Posterior cingulate gyrus (tissue), 11 donors: ENCODE measurements at regions not wholly inside any gene's neighbourhood (a gene's known extent, or its start where the extent isn't known, plus 50 kb on each side); places are given as distances from the start of the nearest gene placed in this dataset.

ENCODE experiments used
- DNase-seq, 10 donors: peaks; one replicate each; pipeline versions ENCODE4 v3.0.0 to v3.0.0-alpha.2; 2020 to 2021; ENCODE audit warnings: mixed read lengths in 3 of 10
- intact Hi-C: fragments of 100-400 bp; cut with DNase I; formaldehyde crosslinking; loops from one replicate; pipeline ENCODE4 v1.15.1; 2023

DNA sequence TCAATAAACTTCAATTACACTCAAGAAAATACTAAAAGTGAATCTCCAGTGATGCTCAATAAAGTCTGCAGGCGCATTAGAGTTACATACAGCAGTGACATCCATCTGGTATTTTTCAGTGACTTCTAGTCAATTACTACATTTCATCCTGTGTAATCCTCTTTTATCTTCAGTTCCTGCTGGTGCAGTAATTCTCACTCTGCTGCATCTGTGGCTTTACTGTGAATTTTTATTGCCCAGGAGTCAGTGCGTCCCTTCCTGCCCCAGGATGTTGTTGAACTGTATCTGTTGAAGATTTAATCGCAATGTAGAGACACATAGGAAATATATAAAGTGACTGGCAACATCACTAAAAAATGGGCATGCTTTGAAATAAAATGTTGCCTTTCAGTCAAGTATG lies 196.3 kb upstream of the TMTC4 start:
- no peak for DNase-seq
- intact Hi-C loops, result no loop called here

DNA sequence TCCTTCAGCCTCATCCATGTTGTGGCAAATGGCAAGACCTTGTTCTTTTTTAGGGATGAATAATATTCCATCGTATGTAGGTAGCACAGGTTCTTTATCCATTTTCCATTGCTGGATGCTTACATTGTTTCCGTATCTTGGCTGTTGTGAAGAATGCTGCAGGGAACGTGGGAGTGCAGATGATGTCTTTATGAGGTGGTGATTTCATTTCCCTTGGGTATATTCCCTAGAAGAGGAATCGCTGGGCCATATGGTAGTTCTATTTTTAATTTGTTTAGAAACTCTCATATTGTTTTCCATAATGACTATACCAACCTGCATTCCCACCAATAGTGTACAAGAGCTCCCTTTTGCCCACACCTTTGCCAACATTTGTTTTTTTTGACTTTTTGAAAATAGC lies 186.3 kb upstream of the TMTC4 start:
- DNase-seq, result no peak
- intact Hi-C loops, result no loop called here

DNA sequence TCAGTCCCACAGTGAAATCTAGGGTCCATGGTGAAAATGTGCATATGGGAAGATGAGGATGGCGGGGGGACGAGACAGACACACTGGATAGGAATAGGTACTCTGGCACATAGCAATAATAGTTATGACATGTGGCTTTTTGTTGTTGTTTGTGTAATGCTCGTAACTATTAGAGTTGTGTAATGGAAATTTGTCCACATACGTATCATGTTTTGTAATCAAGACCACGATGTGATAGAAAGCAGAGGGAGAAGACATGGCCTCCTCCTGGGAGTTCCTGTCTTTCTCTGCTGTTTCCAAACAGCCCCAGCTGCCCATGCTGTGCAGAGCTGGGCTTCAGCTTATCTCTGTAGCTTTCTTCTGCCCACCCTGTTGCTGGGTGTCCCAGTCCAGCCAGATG lies 185.3 kb upstream of the TMTC4 start:
- intact Hi-C loops, result no loop called here
- no peak for DNase-seq

DNA sequence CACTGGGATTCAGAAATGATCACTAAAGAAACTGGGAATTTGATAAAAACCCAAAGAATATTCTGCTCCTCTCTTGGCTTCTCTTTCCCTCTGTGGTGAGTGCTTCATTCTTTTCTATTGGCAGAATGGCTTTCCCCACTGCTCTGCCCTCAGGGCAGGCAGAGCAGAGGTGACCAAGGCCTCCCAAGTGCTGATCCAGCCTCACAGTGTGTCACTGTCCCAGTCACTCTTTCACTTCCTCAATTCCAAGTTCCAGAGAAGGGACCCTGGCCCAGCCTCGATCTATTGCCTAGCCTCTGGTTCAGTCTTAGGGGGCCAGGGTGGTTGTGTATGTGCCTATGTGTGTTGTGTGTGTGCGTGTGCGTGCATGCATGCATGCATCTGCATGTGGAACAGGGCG lies 180.6 kb upstream of the TMTC4 start:
- DNase-seq, result no peak
- intact Hi-C loops, result no loop called here

DNA sequence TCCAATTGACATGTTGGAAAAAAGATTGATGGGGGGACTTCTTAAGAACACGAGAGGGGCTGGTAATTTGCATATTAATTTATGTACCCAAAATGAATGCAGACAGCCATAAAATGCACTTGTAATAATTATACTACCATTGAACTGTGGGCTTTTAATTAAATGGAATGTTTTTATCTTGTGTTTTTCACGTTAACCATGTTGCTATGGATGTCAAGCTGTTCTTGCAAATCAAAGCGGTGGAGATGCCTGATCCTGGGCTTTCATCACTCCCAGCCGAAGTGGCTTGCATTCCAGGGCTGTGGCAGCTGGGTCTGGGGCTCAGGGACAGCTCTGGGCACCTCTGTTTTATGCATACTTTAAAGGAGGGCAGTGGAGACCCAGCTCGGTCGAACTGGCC lies 179.4 kb upstream of the TMTC4 start:
- DNase-seq, result no peak
- intact Hi-C loops, result no loop called here

DNA sequence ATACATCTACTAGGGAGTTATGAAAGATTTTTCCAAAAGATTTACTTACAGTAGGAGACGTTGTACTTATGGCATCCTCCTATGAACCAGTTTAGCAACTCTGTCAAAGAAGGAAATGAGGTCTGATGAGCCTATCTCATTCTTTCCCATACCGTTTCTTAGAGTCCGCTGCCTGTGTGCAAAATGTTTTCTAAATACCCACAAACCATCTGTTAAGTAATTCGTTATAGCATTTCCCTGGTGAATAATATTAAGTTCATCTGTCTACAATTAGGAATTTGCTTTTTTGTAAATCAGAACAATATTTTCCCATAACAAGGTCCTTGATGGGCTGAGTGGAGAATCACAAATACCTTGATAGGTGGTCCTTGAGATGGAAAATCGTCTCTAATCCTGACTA lies 178.8 kb upstream of the TMTC4 start:
- DNase-seq, result no peak
- intact Hi-C loops, result no loop called here

DNA sequence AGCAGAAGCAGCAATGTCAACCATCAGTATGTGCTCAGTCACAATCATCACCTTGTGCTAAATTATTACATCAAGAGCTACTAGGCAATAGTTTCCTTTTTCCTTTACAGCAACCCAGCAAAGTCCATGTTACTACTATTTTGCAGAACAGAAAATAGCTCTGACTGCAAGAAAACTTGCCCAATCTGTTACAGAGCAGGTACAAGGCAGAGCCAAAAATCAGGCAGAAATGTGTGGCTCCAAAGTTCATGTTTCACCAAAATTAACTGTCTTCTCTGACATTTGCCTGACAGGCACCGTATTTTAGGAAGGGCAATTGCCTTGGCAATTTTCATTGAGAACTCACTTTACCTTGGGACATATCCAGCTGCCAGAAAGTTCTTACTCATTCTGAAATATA lies 177.6 kb upstream of the TMTC4 start:
- intact Hi-C loops, result no loop called here
- DNase-seq, result no peak

DNA sequence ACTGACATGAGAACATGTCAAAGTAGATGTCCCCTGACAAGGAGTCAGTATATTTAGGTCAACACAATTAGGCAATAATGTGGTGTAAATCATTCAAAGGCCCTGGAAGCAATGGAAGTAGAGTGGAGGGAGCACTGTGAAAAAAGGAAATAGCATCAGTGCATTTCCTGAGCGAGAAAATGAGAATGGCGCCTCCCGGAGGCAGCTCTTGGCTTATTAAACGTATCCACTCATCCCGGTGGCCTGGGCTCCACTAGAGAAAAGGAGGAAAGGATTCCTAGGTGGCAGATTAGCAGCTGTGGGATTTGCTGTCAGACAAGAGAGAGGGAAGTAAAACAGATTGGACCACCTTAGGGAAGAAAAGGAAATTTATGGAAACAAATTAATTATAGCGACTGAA lies 173.7 kb upstream of the TMTC4 start:
- no peak for DNase-seq
- intact Hi-C loops, result no loop called here

DNA sequence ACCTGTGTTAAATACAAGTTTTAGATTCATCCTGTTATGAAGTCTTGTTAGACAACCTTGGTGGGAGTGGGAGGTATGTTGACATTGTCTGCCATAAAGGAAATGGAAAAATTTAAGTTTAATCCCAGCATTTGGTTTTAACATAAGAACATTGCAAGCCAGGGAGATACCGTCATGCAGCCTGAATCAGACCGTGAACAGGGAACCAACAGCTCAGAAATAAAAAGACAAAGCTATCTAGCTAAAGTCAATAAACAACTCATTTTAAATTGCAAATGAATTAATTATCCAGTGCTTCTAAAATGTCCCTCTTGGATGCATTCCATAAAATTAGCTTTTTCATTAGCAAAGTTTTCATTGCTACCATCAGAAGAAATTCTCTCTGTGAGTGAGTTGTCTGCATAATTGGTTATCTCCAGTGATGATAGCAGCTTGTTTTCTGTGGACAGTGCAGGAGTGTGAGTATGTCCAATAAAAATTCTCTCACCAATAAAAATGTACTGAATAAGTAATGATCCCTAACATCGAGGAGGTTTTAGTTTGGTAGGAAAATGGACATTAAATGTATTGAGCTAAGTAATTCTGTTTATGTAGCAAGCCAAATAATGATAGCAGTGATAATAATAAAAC lies 170.6 kb upstream of the TMTC4 start:
- intact Hi-C loops, result no loop called here
- no peak for DNase-seq

DNA sequence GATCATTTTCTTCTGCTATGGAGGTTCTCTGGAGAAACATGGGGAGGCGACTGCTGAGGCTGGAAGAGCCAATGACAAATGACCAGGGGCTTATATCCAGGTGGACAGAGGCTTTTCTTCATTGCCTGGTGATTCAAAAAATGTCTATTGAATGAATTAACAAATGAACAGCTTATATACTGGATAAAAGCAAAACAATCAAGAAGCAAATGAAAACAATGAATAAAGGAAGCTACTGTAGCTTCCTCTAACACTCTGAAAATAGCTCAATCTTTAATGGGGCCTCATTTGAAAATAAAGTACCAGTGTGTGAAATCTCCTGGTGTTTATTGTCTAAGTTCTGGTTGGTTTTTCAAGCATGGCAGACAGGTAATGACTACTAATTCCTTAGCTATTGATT lies 167.5 kb upstream of the TMTC4 start:
- no peak for DNase-seq
- intact Hi-C loops, result no loop called here

DNA sequence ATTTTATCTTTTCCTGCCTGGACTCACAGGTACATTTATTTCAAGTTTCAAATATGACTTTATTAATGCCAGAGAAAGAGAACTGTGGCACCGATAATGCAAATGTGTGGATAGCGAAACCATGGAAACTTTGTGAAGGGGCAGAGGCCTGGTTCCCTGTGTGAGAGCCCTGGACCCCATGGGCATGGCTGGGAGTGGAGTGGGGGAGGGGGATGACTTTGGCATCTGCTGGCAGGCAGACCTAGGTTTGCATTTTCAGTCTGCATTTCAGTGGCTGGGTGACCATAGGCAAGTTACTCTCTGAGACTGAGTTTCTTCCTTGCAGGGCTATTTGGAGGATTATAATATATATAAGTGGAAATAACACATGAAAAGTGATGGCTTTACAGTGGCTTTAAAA lies 163.8 kb upstream of the TMTC4 start:
- intact Hi-C loops, result no loop called here
- no peak for DNase-seq

DNA sequence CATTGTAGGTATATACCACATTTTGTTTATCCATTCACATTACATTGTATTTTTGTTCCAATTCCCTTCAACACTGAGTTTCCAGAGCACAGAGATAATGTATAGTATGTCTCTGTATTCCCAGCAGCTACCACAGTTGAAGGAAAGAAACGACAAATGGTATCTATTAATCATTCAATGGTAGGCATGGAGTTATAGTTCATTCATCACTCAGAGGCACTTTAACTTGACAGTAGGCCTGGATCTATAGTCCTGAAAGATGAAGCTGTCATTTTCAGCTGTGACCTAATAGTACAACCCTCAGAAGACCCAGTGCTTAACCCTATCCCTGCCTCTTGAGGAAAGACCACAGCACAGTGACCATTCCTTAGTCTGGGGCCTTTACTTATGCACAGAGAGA lies 163.0 kb upstream of the TMTC4 start:
- no peak for DNase-seq
- intact Hi-C loops, result no loop called here

DNA sequence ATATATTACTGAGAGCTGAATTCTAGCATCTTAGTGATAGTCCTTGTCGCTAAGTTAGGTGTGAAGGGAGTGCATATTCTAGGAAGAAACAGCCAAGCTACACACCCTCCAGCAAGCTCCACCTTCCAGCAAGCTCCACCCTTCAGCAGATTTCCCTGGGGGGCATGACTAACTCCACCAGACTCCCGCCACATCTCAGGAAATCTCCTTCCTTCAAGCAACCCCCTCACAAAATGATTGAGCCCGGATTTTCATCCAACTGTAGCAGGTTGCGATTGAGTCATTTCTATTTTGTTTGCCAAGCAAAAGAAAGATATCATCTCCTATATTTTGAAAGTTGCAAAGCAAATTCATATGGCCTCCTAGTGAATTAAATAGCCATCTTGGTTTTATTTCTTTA lies 162.1 kb upstream of the TMTC4 start:
- no peak for DNase-seq
- intact Hi-C loops, result no loop called here

DNA sequence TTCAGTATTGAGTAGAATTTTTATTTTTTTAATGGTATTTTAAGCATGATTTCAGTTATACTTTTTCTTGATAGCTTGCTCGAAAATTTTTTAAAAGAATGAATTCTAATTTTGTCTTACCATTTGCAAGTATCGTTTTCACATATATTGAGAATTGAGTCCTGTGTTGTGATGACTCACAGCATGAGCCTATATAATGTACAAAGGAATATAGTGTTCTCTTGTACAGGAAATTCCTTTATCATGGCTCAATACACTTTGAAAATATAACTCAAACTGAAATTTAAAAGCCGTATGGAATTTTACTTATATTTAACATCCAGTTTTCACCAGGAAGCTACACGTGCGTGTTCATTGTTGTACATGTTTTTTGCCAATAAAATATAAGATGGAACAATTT lies 161.1 kb upstream of the TMTC4 start:
- intact Hi-C loops, result no loop called here
- no peak for DNase-seq

DNA sequence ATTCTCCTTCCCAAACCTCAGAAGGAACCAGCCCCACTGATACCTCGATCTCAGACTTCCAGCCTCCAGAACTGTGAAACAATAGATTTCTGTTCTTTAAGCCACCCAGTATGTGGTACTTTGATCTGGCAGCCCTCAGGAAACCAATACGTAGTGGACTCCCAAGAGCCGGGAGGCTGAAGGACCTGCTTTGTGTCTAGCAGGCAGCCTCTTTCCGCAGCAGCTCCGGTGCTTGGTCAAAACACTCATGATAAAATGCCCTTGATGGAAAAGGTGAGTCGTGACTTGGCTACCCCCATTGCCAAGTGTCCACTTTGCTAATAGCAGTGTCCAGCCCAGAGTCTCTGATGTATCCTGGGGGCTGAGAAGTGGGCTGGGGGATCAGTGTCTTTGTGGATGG lies 158.8 kb upstream of the TMTC4 start:
- intact Hi-C loops, result no loop called here
- DNase-seq, result no peak

DNA sequence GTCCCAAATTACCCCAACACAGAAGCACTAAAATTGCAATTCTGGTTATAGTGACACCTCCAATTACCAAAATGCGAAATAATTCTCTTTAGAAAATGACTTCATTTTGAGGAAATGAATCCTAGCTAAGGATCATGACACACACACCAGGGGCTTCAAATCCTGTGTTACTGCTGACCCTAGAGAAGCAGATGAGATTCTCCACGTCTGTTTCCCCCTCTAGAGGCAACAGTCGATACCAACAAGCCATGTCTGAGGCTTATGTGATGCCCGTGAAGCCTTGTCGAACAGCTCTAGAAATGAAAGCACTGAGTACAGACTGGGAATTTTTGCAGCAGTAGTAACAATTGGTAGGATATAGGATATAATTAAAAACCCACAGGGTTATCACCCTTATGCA lies 153.6 kb upstream of the TMTC4 start:
- intact Hi-C loops, result no loop called here
- DNase-seq, result no peak

DNA sequence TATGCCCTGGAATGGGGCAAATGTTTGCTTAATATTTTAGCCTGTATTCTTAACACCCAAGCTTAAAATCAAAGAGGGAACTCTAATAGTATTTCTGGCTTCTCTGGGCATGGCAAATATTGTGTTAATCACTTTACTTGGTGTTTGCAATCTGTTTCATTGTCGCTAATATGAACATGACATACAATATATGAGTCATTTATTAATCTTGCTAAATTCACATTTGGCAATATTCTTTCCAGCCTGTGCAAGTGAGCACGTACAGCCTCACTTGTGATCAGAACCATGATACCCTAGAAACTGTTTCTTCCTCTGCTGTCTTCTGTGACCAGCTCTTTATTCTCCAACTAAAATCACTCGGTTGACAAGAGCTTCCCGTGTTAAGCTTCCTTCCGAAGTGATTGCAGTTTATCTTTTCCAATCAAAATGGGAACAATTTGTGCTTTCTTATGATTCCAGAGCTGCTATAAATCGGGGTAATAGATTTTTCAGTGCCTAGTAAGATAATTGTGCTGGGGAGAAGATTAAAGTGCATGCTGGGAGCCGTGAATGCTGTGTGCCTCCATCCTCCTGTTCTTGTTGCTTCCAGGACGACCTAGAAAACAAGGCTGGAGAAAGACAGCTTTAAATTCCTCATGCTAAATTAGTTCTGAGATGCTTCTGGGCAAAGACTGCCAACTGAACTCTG lies 153.0 kb upstream of the TMTC4 start:
- no peak for DNase-seq
- intact Hi-C loops, result no loop called here

DNA sequence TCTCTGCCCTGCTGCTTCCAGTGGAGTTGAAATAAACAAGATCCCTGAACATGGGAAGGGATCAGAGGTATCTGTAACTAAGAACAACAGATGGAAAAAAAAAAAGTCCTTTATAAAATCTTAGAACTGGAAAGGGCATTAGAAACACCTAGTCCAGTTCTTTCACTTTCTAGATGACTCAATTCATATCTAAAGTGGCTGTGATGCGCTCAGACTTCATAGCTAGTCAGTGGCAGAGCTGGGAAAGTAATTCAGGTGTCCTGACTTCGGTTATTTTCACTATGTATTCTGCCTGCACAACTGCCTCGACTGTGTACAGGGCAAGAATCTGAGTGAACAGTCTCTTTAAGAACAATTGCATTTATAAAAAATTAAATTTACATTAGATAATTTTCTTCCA lies 151.8 kb upstream of the TMTC4 start:
- DNase-seq, result no peak
- intact Hi-C loops, result no loop called here

DNA sequence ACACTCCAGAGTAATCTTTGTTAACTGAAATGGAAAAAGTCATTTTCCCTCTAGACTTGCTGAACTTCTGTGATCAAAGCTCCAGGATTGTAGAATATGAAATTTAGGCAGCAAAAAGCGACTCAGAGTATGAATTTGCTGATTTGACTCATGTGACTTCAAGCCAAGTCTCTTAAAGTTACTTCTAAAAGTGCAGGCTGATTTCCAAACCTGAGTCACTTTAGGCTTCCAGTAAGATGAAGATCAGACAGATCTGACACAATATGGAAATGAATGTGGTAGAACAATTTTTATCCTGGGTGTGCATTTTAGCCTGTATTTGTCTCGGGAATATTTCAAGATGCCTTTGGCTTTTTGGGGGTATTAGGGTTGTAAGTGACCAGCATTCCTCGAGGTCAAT lies 151.0 kb upstream of the TMTC4 start:
- DNase-seq, result no peak
- intact Hi-C loops, result no loop called here

DNA sequence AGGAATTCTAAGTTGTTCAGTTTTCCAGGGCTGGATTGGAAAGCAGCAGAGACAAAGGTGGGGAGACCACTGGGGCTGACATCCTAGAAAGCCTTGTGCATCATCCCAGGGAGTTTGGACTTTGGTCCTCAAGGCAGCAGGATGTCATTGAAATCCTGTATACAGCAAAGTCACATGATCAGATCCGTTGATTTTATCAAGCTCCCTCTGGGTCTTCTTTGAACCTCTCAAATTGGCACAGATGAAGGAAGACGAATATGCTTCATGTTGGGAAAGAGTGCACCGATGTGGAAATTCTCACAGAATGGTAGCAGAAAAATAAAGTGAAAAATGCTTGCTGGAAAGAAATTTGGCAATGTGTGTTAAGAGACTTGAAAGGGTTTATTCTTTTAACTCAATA lies 149.8 kb upstream of the TMTC4 start:
- intact Hi-C loops, result no loop called here
- DNase-seq, result no peak

DNA sequence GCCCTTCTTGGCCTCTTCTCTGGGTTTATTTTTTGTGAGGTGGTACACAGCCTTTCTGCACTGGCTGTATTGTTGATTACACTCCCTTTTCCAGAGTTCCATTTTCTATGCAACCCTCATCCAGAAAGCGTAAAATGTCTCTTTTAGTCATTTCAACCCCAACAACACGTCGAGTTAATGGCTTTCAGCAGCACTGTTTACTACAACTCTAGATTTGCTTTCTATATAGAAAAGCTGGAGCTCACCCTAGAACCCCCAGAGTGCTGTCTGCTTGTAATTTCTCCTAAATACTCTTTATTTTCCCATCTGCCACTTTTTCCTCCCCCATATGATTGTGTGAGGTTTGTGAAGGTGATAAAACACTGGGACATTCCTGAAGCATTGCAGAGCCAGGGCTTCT lies 148.9 kb upstream of the TMTC4 start:
- intact Hi-C loops, result no loop called here
- DNase-seq, result no peak

DNA sequence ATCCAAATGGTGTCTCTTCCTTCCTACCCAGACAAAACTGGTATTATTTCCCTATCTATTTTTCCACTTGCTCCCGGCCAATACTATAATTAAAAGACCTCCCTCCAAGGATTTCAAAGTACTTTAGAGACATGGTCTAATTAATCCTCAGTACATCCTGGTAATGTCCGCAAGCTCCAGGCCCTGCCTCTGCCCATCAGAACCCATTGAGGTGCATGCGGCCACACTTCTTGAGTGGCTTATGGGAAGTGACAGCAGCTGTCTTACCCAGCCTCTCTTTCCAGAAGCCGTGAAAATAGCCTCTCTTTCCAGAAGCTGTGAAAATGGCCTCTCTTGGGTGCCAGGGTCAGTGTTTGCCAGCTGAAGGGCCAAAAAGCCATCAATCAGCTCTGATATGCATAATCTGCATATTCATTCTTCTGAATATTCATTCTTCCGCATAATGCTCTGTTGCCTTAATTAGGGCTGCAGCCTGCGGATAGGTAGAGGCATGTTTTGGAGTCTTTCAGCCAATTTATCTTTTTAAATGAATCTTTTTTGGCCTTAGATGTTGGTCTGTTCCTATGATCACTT lies 148.4 kb upstream of the TMTC4 start:
- intact Hi-C loops, result no loop called here
- no peak for DNase-seq

DNA sequence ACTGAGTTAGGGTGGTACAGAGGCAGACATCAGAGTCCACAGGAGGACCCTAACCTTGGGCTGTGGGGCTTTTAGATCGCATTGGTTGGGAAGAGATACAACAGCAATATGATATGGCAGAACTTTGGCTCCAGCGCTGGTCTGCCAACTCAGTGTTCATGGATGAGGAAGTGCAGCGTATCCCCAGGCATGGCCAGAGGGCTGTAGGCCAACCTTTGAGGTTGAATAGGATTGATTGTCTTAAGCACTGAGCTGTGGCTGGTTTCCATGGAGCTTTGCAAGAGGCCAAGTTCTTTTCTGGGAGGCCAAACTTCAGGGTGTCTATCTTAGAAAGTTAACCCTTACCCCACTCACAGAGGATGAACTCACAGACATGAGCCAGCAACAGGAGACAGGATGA lies 144.1 kb upstream of the TMTC4 start:
- intact Hi-C loops, result no loop called here
- peak in 5 of 10 donors; percentile 18 to 85 (median 22) for DNase-seq
